Pulmonary artery endothelial cell (primary cell): ENCODE measurements at regions not wholly inside any gene's neighbourhood (a gene's known extent, or its start where the extent isn't known, plus 50 kb on each side); places are given as distances from the start of the nearest gene placed in this dataset.

Experiments
- DNase-seq: peaks from one replicate; pipeline ENCODE4 v3.0.0-alpha.2; 2011; ENCODE audit warnings: low read depth, low spot score

GRCh38 chr14:89630101-89630829 is 213.2 kb upstream of the FOXN3 start:
- no peak for DNase-seq

- no peak for DNase-seq
Observed at GRCh38 chr14:89629383-89629782, 212.3 kb upstream of the FOXN3 start.

- DNase-seq: no peak
Observed at GRCh38 chr14:89628521-89628920, 211.5 kb upstream of the FOXN3 start.

GRCh38 chr14:89626233-89626806 is 209.3 kb upstream of the FOXN3 start:
- no peak for DNase-seq

- DNase-seq: no peak
Observed at GRCh38 chr14:89625731-89626232, 208.7 kb upstream of the FOXN3 start.

GRCh38 chr14:89625244-89625713 is 208.2 kb upstream of the FOXN3 start:
- DNase-seq: no peak

- DNase-seq: no peak
Observed at GRCh38 chr14:89624500-89625156, 207.6 kb upstream of the FOXN3 start.

GRCh38 chr14:89621791-89622638 is 205.0 kb upstream of the FOXN3 start:
- DNase-seq: no peak

GRCh38 chr14:89621009-89621421 is 204.0 kb upstream of the FOXN3 start:
- no peak for DNase-seq

GRCh38 chr14:89620436-89620835 is 203.4 kb upstream of the FOXN3 start:
- no peak for DNase-seq

GRCh38 chr14:89619596-89619995 is 202.6 kb upstream of the FOXN3 start:
- no peak for DNase-seq

GRCh38 chr14:89618811-89619551 is 201.9 kb upstream of the FOXN3 start:
- DNase-seq: no peak

- no peak for DNase-seq
Observed at GRCh38 chr14:89618330-89618708, 201.3 kb upstream of the FOXN3 start.

- DNase-seq: no peak
Observed at GRCh38 chr14:89617481-89618329, 200.7 kb upstream of the FOXN3 start.

GRCh38 chr14:89616852-89617341 is 199.9 kb upstream of the FOXN3 start:
- DNase-seq: no peak

- DNase-seq: no peak
Observed at GRCh38 chr14:89616425-89616824, 199.4 kb upstream of the FOXN3 start.

- DNase-seq: peak; percentile 30
Observed at GRCh38 chr14:89615421-89615820, 198.4 kb upstream of the FOXN3 start.

GRCh38 chr14:89614009-89614691 is 197.1 kb upstream of the FOXN3 start:
- DNase-seq: no peak
